CD4-positive, CD25-positive, alpha-beta regulatory T cell (primary cell): ENCODE measurements at regions not wholly inside any gene's neighbourhood (a gene's known extent, or its start where the extent isn't known, plus 50 kb on each side); places are given as distances from the start of the nearest gene placed in this dataset.

Experiments
- ATAC-seq, 2 donors: fragments of 150-1000 bp; cut with Tn5 transposase; one replicate each; pipeline ENCODE4 v1.10.0; 2021; ENCODE audit warnings: low read depth in 2 of 2, moderate number of reproducible peaks in 2 of 2, moderate library complexity in 1 of 2
- DNase-seq, 3 donors: peaks; one replicate each; pipeline versions ENCODE4 v3.0.0 to v3.0.0-alpha.2; 2012 to 2022; ENCODE audit warnings: mixed read lengths in 1 of 3
- H3K27ac ChIP-seq: one replicate; pipeline ENCODE4 v1.7.0; 2013; ENCODE audit warnings: mild to moderate bottlenecking, low read length; ENCODE audit not compliant: insufficient read depth, poor library complexity, severe bottlenecking
- H3K27me3 ChIP-seq: one replicate; pipeline ENCODE4 v1.7.0; 2013; ENCODE audit warnings: low read length; ENCODE audit not compliant: control insufficient read depth, insufficient read depth
- H3K36me3 ChIP-seq: one replicate; pipeline ENCODE4 v1.7.0; 2013; ENCODE audit warnings: mild to moderate bottlenecking, low read length, moderate library complexity; ENCODE audit not compliant: control insufficient read depth, insufficient read depth
- H3K4me1 ChIP-seq: 2 replicates; pipeline ENCODE4 v1.7.0; 2013; ENCODE audit warnings: mild to moderate bottlenecking, low read length; ENCODE audit not compliant: insufficient read depth, control insufficient read depth, poor library complexity, severe bottlenecking
- H3K4me3 ChIP-seq: one replicate; pipeline ENCODE4 v1.7.0; 2013; ENCODE audit warnings: low read depth, mild to moderate bottlenecking, low read length, moderate library complexity
- H3K9me3 ChIP-seq, 2 experiments: 1 replicate in 1 of 2; 2 replicates in 1 of 2; pipeline ENCODE4 v1.7.0; 2013; ENCODE audit warnings: low read length in 2 of 2, mild to moderate bottlenecking in 1 of 2, moderate library complexity in 1 of 2; ENCODE audit not compliant: control insufficient read depth in 2 of 2
- H3K27ac Mint-ChIP-seq, 3 donors: one replicate each; pipeline ENCODE4 v1.8.0; 2020 to 2022; ENCODE audit warnings: mild to moderate bottlenecking in 3 of 3, mixed read lengths in 3 of 3, moderate library complexity in 2 of 3
- H3K27me3 Mint-ChIP-seq: one replicate; pipeline ENCODE4 v1.8.0; 2022; ENCODE audit warnings: mild to moderate bottlenecking, mixed read lengths
- H3K36me3 Mint-ChIP-seq: one replicate; pipeline ENCODE4 v1.8.0; 2020; ENCODE audit warnings: mixed read lengths
- H3K4me1 Mint-ChIP-seq, 4 donors: one replicate each; pipeline ENCODE4 v1.8.0; 2020 to 2022; ENCODE audit warnings: mixed read lengths in 4 of 4, mild to moderate bottlenecking in 1 of 4
- H3K4me3 Mint-ChIP-seq, 4 donors: one replicate each; pipeline ENCODE4 v1.8.0; 2020 to 2022; ENCODE audit warnings: mild to moderate bottlenecking in 4 of 4, mixed read lengths in 4 of 4, moderate library complexity in 3 of 4
- H3K9me3 Mint-ChIP-seq, 7 donors: one replicate each; pipeline ENCODE4 v1.8.0; 2020 to 2022; ENCODE audit warnings: mixed read lengths in 7 of 7, mild to moderate bottlenecking in 3 of 7, moderate library complexity in 2 of 7

GRCh38 chr2:176540995-176541394, 271.8 kb downstream of the MTX2 start:
- H3K36me3 ChIP-seq, result no peaks in the 10 kb centered on the region
- H3K36me3 Mint-ChIP-seq, result no peaks in the 10 kb centered on the region
- no peak overlapping the region for H3K27ac Mint-ChIP-seq
- H3K27ac ChIP-seq, result no peak overlapping the region
- ATAC-seq (no peak), DNase-seq (no peak)
- H3K27me3 ChIP-seq, result peaks cover under 1% of the 10 kb centered on the region
- no peaks in the 10 kb centered on the region for H3K4me1 Mint-ChIP-seq
- H3K4me3 Mint-ChIP-seq, result no peak overlapping the region
- no peak overlapping the region for H3K4me3 ChIP-seq
- no peaks in the 10 kb centered on the region for H3K4me1 ChIP-seq
- peaks cover 10% of the 10 kb centered on the region for H3K27me3 Mint-ChIP-seq
- no peaks in the 10 kb centered on the region for H3K9me3 ChIP-seq
- no peaks in the 10 kb centered on the region for H3K9me3 Mint-ChIP-seq

GRCh38 chr2:176542476-176542875, 273.2 kb downstream of the MTX2 start:
- Mint-ChIP-seq H3K4me1 (no peaks in the 10 kb centered on the region), H3K36me3 (no peaks in the 10 kb centered on the region), H3K9me3 (no peaks in the 10 kb centered on the region), H3K27me3 (peaks cover 14% of the 10 kb centered on the region), H3K4me3 (no peak overlapping the region), H3K27ac (no peak overlapping the region)
- DNase-seq, result no peak
- H3K4me1 ChIP-seq, result no peaks in the 10 kb centered on the region
- no peaks in the 10 kb centered on the region for H3K36me3 ChIP-seq
- no peak overlapping the region for H3K27ac ChIP-seq
- no peaks in the 10 kb centered on the region for H3K9me3 ChIP-seq
- peaks cover 4% of the 10 kb centered on the region for H3K27me3 ChIP-seq
- ATAC-seq, result no peak
- no peak overlapping the region for H3K4me3 ChIP-seq

DNA sequence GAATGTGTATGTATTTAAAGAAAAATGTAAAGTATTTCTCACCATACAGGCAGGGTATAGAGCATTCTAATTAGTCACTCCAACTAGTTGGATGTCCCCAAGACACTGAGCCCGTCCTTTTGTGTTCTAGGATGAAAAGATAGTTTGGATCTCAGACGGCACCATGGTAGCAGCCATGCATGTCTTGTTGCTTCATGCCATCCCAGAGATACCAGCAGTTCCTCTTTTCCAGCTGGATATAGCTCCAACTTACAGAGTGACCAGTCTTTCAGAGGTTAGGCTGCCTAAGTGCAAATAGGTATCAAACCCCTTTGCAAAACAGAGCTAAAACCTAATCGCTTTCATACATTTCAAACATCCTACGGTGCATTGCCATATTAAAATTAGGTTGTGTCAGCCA, 275.3 kb downstream of the MTX2 start:
- Mint-ChIP-seq H3K27ac (no peak overlapping the region), H3K4me1 (no peaks in the 10 kb centered on the region), H3K9me3 (no peaks in the 10 kb centered on the region), H3K36me3 (no peaks in the 10 kb centered on the region), H3K4me3 (no peak overlapping the region), H3K27me3 (peaks cover 9% of the 10 kb centered on the region)
- H3K4me3 ChIP-seq, result no peak overlapping the region
- no peaks in the 10 kb centered on the region for H3K36me3 ChIP-seq
- H3K9me3 ChIP-seq, result no peaks in the 10 kb centered on the region
- no peak for ATAC-seq
- H3K27ac ChIP-seq, result no peak overlapping the region
- H3K4me1 ChIP-seq, result no peaks in the 10 kb centered on the region
- peaks cover 7% of the 10 kb centered on the region for H3K27me3 ChIP-seq
- no peak for DNase-seq

DNA sequence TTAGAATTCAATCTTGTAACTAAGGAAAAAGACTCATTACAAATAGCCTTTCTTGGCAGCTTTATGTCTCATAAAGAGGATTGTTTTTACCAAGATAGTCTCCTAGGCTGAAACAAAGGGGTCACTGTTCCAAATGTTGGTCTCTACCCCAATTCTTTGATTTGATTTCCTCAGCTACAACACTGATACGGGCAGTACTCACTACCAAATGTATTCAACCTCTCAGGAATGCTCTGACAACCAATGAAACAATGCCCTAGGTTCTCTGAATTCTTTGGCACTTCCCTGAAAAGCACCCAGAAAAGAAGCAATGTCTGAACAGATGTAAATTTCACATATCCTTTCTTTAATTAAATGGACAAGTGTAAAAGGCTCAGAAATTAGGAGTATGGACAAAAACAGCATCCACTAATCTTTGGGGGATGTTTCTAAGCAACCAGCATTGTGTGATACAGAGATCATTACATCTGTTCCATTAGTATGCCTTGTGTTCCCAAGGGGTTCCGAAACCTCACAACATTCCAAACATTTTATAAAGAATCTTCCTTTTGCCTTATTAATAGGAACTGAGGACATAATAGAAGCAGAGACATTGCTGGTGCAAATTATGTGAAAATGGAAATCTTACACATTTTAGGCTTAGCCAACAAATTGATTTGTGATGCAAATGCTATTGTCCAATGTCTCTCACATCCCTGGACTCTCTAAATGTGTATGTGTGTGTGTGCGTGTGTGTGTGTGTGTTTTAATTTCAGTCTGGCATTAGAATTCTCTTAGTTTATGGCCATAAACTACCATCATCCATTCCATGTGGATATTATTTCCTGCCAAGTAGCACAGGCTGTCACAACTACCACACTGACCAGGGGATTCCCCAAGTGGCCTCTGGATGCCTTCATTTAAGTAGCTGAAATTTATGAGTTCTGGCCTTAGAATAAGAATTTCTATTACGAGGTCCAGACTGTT, 276.0 kb downstream of the MTX2 start:
- DNase-seq, result no peak
- H3K27me3 Mint-ChIP-seq, result peaks cover 8% of the 10 kb centered on the region
- H3K27ac Mint-ChIP-seq, result no peak overlapping the region
- Histone ChIP-seq H3K27ac (no peak overlapping the region), H3K27me3 (peaks cover 7% of the 10 kb centered on the region), H3K36me3 (no peaks in the 10 kb centered on the region), H3K4me3 (no peak overlapping the region), H3K4me1 (no peaks in the 10 kb centered on the region), H3K9me3 (no peaks in the 10 kb centered on the region)
- H3K9me3 Mint-ChIP-seq, result no peaks in the 10 kb centered on the region
- no peak overlapping the region for H3K4me3 Mint-ChIP-seq
- no peaks in the 10 kb centered on the region for H3K4me1 Mint-ChIP-seq
- no peaks in the 10 kb centered on the region for H3K36me3 Mint-ChIP-seq
- ATAC-seq, result no peak

GRCh38 chr2:176546550-176546949, 277.3 kb downstream of the MTX2 start:
- no peaks in the 10 kb centered on the region for H3K9me3 Mint-ChIP-seq

DNA sequence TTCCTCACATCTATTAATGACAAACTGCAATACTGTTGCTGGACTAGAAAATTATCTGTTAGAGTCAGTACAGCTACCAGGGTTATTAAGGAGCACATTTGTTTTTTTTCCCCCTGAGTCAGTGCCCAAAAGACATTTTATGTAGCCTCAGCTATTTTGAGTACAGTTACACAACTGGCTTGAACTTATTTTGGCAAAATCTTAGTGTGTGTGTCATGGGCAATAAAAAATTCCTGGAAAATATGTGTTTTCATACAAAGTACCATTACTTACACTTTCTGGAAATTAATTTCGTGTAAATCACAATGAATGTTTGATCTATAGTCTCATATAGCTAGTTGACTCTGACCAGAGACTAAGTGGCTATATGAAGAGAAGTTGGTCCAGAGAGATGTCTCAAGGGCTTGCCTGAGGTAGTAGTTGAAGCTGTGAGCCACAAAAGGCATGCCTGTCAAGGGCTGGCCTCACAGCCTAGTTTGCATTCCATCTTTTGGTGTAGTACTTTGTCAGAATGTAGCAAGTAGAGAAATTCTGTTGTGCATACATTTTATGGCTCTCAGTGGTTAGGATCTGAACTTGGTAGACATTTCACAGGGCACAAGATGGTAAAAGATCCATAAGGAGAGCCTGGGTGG, 283.4 kb downstream of the MTX2 start:
- Mint-ChIP-seq H3K4me3 (no peak overlapping the region), H3K27me3 (peaks cover 16% of the 10 kb centered on the region), H3K27ac (no peak overlapping the region), H3K4me1 (peaks cover 0 to 12% (median 5%) of the 10 kb centered on the region in 4 donors), H3K9me3 (no peaks in the 10 kb centered on the region), H3K36me3 (no peaks in the 10 kb centered on the region)
- no peaks in the 10 kb centered on the region for H3K9me3 ChIP-seq
- no peak overlapping the region for H3K27ac ChIP-seq
- no peak overlapping the region for H3K4me3 ChIP-seq
- ATAC-seq, result no peak
- no peak for DNase-seq
- peaks cover 7% of the 10 kb centered on the region for H3K27me3 ChIP-seq
- peaks cover 6% of the 10 kb centered on the region for H3K4me1 ChIP-seq
- no peaks in the 10 kb centered on the region for H3K36me3 ChIP-seq

More at GRCh38 chr2:176546550-176546949, 277.3 kb downstream of the MTX2 start:
- H3K4me1 ChIP-seq, result no peaks in the 10 kb centered on the region
- peaks cover 7% of the 10 kb centered on the region for H3K27me3 ChIP-seq
- H3K9me3 ChIP-seq, result no peaks in the 10 kb centered on the region
- no peak for ATAC-seq
- H3K27ac ChIP-seq, result no peak overlapping the region
- no peaks in the 10 kb centered on the region for H3K4me1 Mint-ChIP-seq
- H3K36me3 ChIP-seq, result no peaks in the 10 kb centered on the region
- H3K36me3 Mint-ChIP-seq, result no peaks in the 10 kb centered on the region
- H3K4me3 ChIP-seq, result no peak overlapping the region
- H3K27ac Mint-ChIP-seq, result no peak overlapping the region
- peaks cover 4% of the 10 kb centered on the region for H3K27me3 Mint-ChIP-seq
- H3K4me3 Mint-ChIP-seq, result no peak overlapping the region
- no peak for DNase-seq

DNA sequence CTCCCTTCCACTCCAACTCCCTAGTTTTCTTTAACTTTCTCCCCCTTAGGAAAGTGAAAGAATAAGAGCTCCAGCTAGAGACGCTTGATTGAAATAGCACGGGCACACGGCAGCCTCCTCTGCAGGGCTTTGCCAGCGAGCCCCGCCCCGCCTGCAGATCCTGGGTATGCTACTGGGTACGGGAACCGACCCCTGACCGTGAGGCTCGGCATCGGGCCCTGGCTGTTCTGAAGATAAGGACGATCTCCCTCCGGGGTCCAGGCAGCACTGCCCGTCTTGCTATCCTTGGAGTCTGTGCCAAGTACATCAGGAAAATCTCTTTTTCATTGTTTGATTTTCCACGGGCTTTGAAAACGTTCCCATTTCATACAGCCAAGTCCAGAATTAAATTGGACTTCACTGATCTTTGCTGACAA, 284.5 kb downstream of the MTX2 start:
- Mint-ChIP-seq H3K9me3 (peaks cover 0 to 2% (median 0%) of the 10 kb centered on the region in 7 donors), H3K36me3 (no peaks in the 10 kb centered on the region), H3K27me3 (peaks cover 16% of the 10 kb centered on the region), H3K27ac (no peak overlapping the region), H3K4me3 (peak overlapping the region in 3 of 4 donors; percentile 29 to 85 (median 78)), H3K4me1 (peaks cover 0 to 12% (median 5%) of the 10 kb centered on the region in 4 donors)
- H3K4me1 ChIP-seq, result peaks cover 6% of the 10 kb centered on the region
- no peak overlapping the region for H3K27ac ChIP-seq
- peak overlapping the region; percentile 60 for H3K4me3 ChIP-seq
- peaks cover 11% of the 10 kb centered on the region for H3K27me3 ChIP-seq
- ATAC-seq, result no peak
- no peaks in the 10 kb centered on the region for H3K36me3 ChIP-seq
- no peaks in the 10 kb centered on the region for H3K9me3 ChIP-seq
- peak in 1 of 3 donors; percentile 13 for DNase-seq
